Esophagus squamous epithelium (tissue), 4 donors: ENCODE measurements at regions not wholly inside any gene's neighbourhood (a gene's known extent, or its start where the extent isn't known, plus 50 kb on each side); places are given as distances from the start of the nearest gene placed in this dataset.

Experiments
- POLR2A ChIP-seq, 4 donors: fragments of 450-650 bp; IDR thresholded peaks; one replicate each; pipeline ENCODE4 v1.6.1; 2017; ENCODE audit warnings: antibody characterized with exemption in 4 of 4, mild to moderate bottlenecking in 4 of 4, moderate library complexity in 3 of 4
- TF ChIP-seq, protein P1 (sequence below), 6 experiments: fragments of 450-650 bp in 4 of 6; fragments of 200-600 bp in 2 of 6; sonication (generic) in 2 of 6; IDR thresholded peaks; one replicate each; pipeline ENCODE4 v1.5.1; 2016 to 2019; ENCODE audit warnings: antibody characterized with exemption in 6 of 6, mild to moderate bottlenecking in 4 of 6, moderate library complexity in 4 of 6

DNA sequence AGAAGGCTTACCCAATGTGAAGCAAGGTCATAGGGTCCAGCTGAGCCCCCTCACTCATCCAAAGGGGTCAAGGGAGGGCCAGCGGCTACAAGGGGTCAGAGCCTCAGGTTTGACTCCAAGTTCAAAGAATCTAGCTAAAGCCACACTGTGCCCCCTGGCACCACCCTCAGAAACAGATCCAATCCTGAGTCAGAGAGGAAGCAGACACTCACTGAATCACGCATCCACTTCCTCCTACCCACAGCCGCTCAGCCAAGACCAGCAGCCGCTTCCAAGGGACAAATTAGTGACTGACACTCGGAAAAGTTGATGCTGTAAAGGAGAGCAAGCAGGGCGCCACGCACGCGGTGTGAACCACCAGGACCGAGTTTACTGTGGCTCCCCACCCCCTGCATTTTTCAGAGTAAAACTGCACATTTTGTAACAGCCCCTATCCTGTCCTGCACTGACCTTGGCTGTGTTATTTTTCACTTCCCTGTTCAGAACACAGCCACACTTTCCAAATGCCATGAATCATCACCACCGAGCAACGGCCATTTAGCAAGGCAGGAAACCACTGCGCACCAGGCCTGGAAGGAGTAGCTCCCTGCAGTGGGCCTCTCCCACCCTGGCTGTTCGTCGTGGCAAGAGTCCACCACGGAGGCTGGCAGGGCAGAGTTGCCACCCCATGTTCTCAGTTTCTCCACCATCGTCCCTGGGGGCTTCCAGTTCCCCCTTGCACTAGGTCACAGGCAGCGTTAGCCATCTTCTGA, 147.8 kb downstream of the TOMM20 start:
- TF ChIP-seq, protein P1, sequence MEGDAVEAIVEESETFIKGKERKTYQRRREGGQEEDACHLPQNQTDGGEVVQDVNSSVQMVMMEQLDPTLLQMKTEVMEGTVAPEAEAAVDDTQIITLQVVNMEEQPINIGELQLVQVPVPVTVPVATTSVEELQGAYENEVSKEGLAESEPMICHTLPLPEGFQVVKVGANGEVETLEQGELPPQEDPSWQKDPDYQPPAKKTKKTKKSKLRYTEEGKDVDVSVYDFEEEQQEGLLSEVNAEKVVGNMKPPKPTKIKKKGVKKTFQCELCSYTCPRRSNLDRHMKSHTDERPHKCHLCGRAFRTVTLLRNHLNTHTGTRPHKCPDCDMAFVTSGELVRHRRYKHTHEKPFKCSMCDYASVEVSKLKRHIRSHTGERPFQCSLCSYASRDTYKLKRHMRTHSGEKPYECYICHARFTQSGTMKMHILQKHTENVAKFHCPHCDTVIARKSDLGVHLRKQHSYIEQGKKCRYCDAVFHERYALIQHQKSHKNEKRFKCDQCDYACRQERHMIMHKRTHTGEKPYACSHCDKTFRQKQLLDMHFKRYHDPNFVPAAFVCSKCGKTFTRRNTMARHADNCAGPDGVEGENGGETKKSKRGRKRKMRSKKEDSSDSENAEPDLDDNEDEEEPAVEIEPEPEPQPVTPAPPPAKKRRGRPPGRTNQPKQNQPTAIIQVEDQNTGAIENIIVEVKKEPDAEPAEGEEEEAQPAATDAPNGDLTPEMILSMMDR (IDR thresholded peaks at IDR 0.05), result peak in 1 of 6 experiments; percentile 8
- peak in 1 of 4 donors; percentile 48 for TF ChIP-seq POLR2A (IDR thresholded peaks at IDR 0.05)
